IMR-90 (cell line): ENCODE measurements at regions not wholly inside any gene's neighbourhood (a gene's known extent, or its start where the extent isn't known, plus 50 kb on each side); places are given as distances from the start of the nearest gene placed in this dataset.
A peak's percentile ranks its signal among the peaks of the same experiment; 100 is the strongest.

ENCODE experiments used
- ATAC-seq: fragments of 200-7000 bp; cut with Tn5 transposase; 2 replicates; pipeline ENCODE4 v1.9.1; 2020; ENCODE audit warnings: low read depth, mild to moderate bottlenecking, moderate library complexity
- BruUV-seq: library from RNA; stranded (reverse); fragments of 400-500 nt; replicated peaks from 2 replicates; lab custom pipeline; 2021; lab: Mats Ljungman, UMichigan
- CTCF ChIA-PET: fragments of 300-600 bp; formaldehyde crosslinking; extraction: SDS; loops from one replicate; lab custom pipeline; 2021; ENCODE audit warnings: antibody characterized with exemption; lab: Yijun Ruan, JAX
- POLR2A ChIA-PET: fragments of 300-600 bp; sonication (Branson Sonifier 250); formaldehyde crosslinking; loops from one replicate; lab custom pipeline; 2022; ENCODE audit warnings: antibody characterized with exemption; ENCODE audit not compliant: unreplicated experiment; lab: Charles Lee
- DNase-seq: peaks from one replicate; pipeline ENCODE4 v3.0.0; 2013
- H2AFZ ChIP-seq: replicated peaks from 2 replicates; pipeline ENCODE3; 2013; ENCODE audit warnings: low read length, mild to moderate bottlenecking; ENCODE audit not compliant: poor library complexity
- H2AK5ac ChIP-seq: 2 replicates; pipeline ENCODE4 v1.6.1; 2013; ENCODE audit warnings: low read depth, low read length, inconsistent platforms
- H2AK9ac ChIP-seq: replicated peaks from 2 replicates; pipeline ENCODE3; 2013; ENCODE audit warnings: mild to moderate bottlenecking, low read depth, low read length, moderate library complexity; ENCODE audit not compliant: poor library complexity
- H2BK120ac ChIP-seq: 2 replicates; pipeline ENCODE4 v1.6.1; 2013; ENCODE audit warnings: low read depth, low read length, inconsistent platforms
- H2BK15ac ChIP-seq: 3 replicates; pipeline ENCODE4 v1.6.1; 2013; ENCODE audit warnings: low read depth, low read length, inconsistent platforms
- H2BK20ac ChIP-seq: 2 replicates; pipeline ENCODE4 v1.6.1; 2013; ENCODE audit warnings: low read depth, mild to moderate bottlenecking, inconsistent platforms, low read length, moderate library complexity
- H2BK5ac ChIP-seq: 2 replicates; pipeline ENCODE4 v1.6.1; 2013; ENCODE audit warnings: mild to moderate bottlenecking, low read depth, low read length, inconsistent platforms; ENCODE audit not compliant: poor library complexity, severe bottlenecking
- H3K14ac ChIP-seq: replicated peaks from 2 replicates; pipeline ENCODE4 v1.6.1; 2013; ENCODE audit warnings: low read depth, low read length, inconsistent platforms
- H3K18ac ChIP-seq: 2 replicates; pipeline ENCODE4 v1.6.1; 2013; ENCODE audit warnings: low read depth, low read length, control low read depth
- H3K23ac ChIP-seq: 2 replicates; pipeline ENCODE4 v1.6.1; 2013; ENCODE audit warnings: low read depth, low read length, inconsistent platforms
- H3K27ac ChIP-seq: 2 replicates; pipeline ENCODE4 v1.5.1; 2013; ENCODE audit warnings: mild to moderate bottlenecking, control low read depth, low read length; ENCODE audit not compliant: insufficient read depth
- H3K27me3 ChIP-seq: 2 replicates; pipeline ENCODE4 v1.6.1; 2013; ENCODE audit warnings: low read length; ENCODE audit not compliant: control insufficient read depth, insufficient read depth
- H3K36me3 ChIP-seq: 2 replicates; pipeline ENCODE4 v1.6.1; 2013; ENCODE audit warnings: low read length, mixed read lengths; ENCODE audit not compliant: control insufficient read depth, insufficient read depth
- H3K4ac ChIP-seq: 2 replicates; pipeline ENCODE4 v1.6.1; 2013; ENCODE audit warnings: low read depth, low read length, inconsistent platforms
- H3K4me1 ChIP-seq: 2 replicates; pipeline ENCODE4 v1.6.1; 2013; ENCODE audit warnings: low read length, mixed read lengths; ENCODE audit not compliant: control insufficient read depth, insufficient read depth
- H3K4me2 ChIP-seq: 2 replicates; pipeline ENCODE4 v1.6.1; 2013; ENCODE audit warnings: low read depth, mild to moderate bottlenecking, control low read depth, low read length, moderate library complexity
- H3K4me3 ChIP-seq: 2 replicates; pipeline ENCODE4 v1.5.1; 2013; ENCODE audit warnings: low read depth, mild to moderate bottlenecking, control low read depth, low read length, moderate library complexity; ENCODE audit not compliant: insufficient read depth
- H3K56ac ChIP-seq: 2 replicates; pipeline ENCODE4 v1.6.1; 2013; ENCODE audit warnings: low read length, inconsistent platforms; ENCODE audit not compliant: insufficient read depth; ENCODE audit errors: extremely low read depth
- H3K79me1 ChIP-seq, 2 experiments: 2 replicates each; pipeline ENCODE4 v1.6.1; 2013; ENCODE audit warnings: low read length in 2 of 2, inconsistent platforms in 1 of 2, low read depth in 1 of 2
- H3K9ac ChIP-seq: 2 replicates; pipeline ENCODE4 v1.6.1; 2013; ENCODE audit warnings: low read depth, low read length, control low read depth
- H3K9me1 ChIP-seq: 2 replicates; pipeline ENCODE4 v1.6.1; 2013; ENCODE audit warnings: low read length, inconsistent platforms; ENCODE audit not compliant: insufficient read depth
- H3K9me3 ChIP-seq: 2 replicates; pipeline ENCODE4 v1.6.1; 2013; ENCODE audit warnings: low read length; ENCODE audit not compliant: control insufficient read depth, insufficient read depth
- H4K20me1 ChIP-seq: 2 replicates; pipeline ENCODE4 v1.6.1; 2013; ENCODE audit warnings: low read length, inconsistent platforms; ENCODE audit not compliant: insufficient read depth
- H4K5ac ChIP-seq: 2 replicates; pipeline ENCODE4 v1.6.1; 2013; ENCODE audit warnings: mild to moderate bottlenecking, low read depth, low read length, control low read depth
- H4K8ac ChIP-seq, 2 experiments: 2 replicates each; pipeline ENCODE4 v1.6.1; 2013; ENCODE audit warnings: low read depth in 2 of 2, low read length in 2 of 2, control low read depth in 1 of 2, inconsistent platforms in 1 of 2
- H4K91ac ChIP-seq: 2 replicates; pipeline ENCODE4 v1.6.1; 2013; ENCODE audit warnings: low read depth, low read length, inconsistent platforms; ENCODE audit not compliant: insufficient read depth
- NFE2L2 ChIP-seq: fragments of 150-350 bp; IDR thresholded peaks from 2 replicates; pipeline ENCODE4 v1.6.1; 2016; ENCODE audit warnings: low read depth, mild to moderate bottlenecking, low read length
- WGBS, 2 experiments: methylation state at CpG; one replicate each; pipeline versions ENCODE4 v1.1.5 to v1.1.7; 2013; ENCODE audit warnings: missing lambda C conversion rate in 2 of 2; ENCODE audit not compliant: insufficient read length in 1 of 2; ENCODE audit errors: extremely low coverage in 2 of 2; 5-methylcytosine and 5-hydroxymethylcytosine counted together
- dilution Hi-C: fragments of 300-500 bp; cut with HindIII; formaldehyde crosslinking; loops from one replicate; pipeline ENCODE4 v1.14.3; 2018; ENCODE audit warnings: low sequenced_read_pairs; ENCODE audit not compliant: unreplicated experiment
- in situ Hi-C: fragments of 300-500 bp; cut with MboI; formaldehyde crosslinking; loops from 3 replicates; pipeline ENCODE4 v1.14.3; 2019; ENCODE audit warnings: low sequenced_read_pairs, inconsistent platforms, mixed read lengths
- intact Hi-C: fragments of 100-400 bp; cut with micrococcal nuclease; formaldehyde crosslinking; loops from 2 replicates; pipeline ENCODE4 v1.10.0; 2022

- Histone ChIP-seq H3K79me1 (no peaks in the 10 kb centered on the region), H3K9me1 (no peaks in the 10 kb centered on the region), H3K23ac (no peak overlapping the region), H3K4me1 (peaks cover 2% of the 10 kb centered on the region; the same call in 1 of the 2 replicates), H3K4me2 (no peak overlapping the region), H3K9ac (no peak overlapping the region), H3K36me3 (no peaks in the 10 kb centered on the region), H3K4me3 (no peak overlapping the region), H2BK120ac (no peak overlapping the region), H2AK5ac (no peak overlapping the region), H2BK20ac (no peak overlapping the region), H2AK9ac (no peak overlapping the region), H3K4ac (no peak overlapping the region), H4K8ac (no peak overlapping the region), H3K18ac (no peak overlapping the region), H2BK5ac (no peak overlapping the region), H3K27ac (no peak overlapping the region), H2BK15ac (no peak overlapping the region), H3K27me3 (no peaks in the 10 kb centered on the region), H2AFZ (no peak overlapping the region), H4K20me1 (no peaks in the 10 kb centered on the region), H4K5ac (no peak overlapping the region), H3K56ac (no peak overlapping the region), H4K91ac (no peak overlapping the region), H3K14ac (no peak overlapping the region), H3K9me3 (no peaks in the 10 kb centered on the region)
- POLR2A ChIA-PET, result no interaction called here
- intact Hi-C loops, result no loop called here
- WGBS, 2 experiments, result 62% methylated on average over 2 of the region's 5 CpGs; no CpG with 5 or more reads in 1 of the 2 experiments
- in situ Hi-C loops, result no loop called here
- no peak for TF ChIP-seq NFE2L2
- ATAC-seq (peak; percentile 27; the same call in 1 of the 2 replicates), DNase-seq (peak; percentile 62)
- dilution Hi-C loops, result no loop called here
- CTCF ChIA-PET, result no interaction called here
- BruUV-seq, result no TSS peak
Measured at GRCh38 chr6:112701201-112701600, 354.1 kb downstream of the RFPL4B start.
